Cardiac muscle cell (in vitro differentiated cells and primary cell): ENCODE measurements at regions not wholly inside any gene's neighbourhood (a gene's known extent, or its start where the extent isn't known, plus 50 kb on each side); places are given as distances from the start of the nearest gene placed in this dataset.
A peak's percentile ranks its signal among the peaks of the same experiment; 100 is the strongest.
"Not testable (repeated sequence)": the region's sequence is repeated elsewhere in the genome, so short reads cannot be mapped to it uniquely, and the experiment has no call there.

Source experiments
- DNase-seq, 2 donors: peaks; one replicate each; pipeline versions ENCODE4 v3.0.0 to v3.0.0-alpha.2; 2010 to 2017; ENCODE audit warnings: low read depth in 1 of 2, low spot score in 1 of 2
- H3K27ac ChIP-seq: fragments of 200-600 bp; sonication (generic); 2 replicates; pipeline ENCODE4 v1.5.1; 2016
- H3K27me3 ChIP-seq: fragments of 200-600 bp; sonication (generic); 2 replicates; pipeline ENCODE4 v1.6.0; 2016; ENCODE audit warnings: control low read depth
- H3K36me3 ChIP-seq: fragments of 200-600 bp; sonication (generic); 2 replicates; pipeline ENCODE4 v1.5.1; 2016; ENCODE audit warnings: control low read depth
- H3K4me1 ChIP-seq: fragments of 200-600 bp; sonication (generic); 2 replicates; pipeline ENCODE4 v1.8.1; 2017; ENCODE audit warnings: low read depth, mild to moderate bottlenecking, mixed run types
- H3K4me3 ChIP-seq: fragments of 200-600 bp; sonication (generic); 2 replicates; pipeline ENCODE4 v1.5.1; 2016; ENCODE audit warnings: mild to moderate bottlenecking
- H3K9me3 ChIP-seq: fragments of 200-600 bp; sonication (generic); 2 replicates; pipeline ENCODE4 v1.5.1; 2017; ENCODE audit warnings: low read depth, mild to moderate bottlenecking, control low read depth
- TF ChIP-seq, protein P1 (sequence below): IDR thresholded peaks from 2 replicates; pipeline ENCODE4 v1.5.1; 2012; ENCODE audit warnings: low read depth, mild to moderate bottlenecking, low read length

DNA sequence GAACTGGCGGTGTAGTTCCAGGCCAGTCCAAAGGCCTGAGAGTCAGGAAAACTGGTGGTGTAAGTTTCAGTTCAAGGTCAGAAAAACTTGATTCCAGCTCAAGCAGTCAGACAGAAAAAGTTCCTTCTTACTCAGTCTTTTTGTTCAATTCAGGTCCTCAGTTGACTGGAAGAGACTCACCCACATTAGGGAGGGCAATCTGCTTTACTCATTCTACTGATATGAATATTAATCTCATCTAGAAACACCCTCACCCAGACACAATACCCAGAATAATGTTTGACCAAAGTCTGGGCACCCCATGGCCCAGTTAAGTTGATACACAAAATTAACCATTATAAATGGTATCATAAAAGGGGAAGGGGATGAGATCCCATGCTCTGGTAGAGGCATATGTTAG lies 50.1 kb upstream of the LTA4H start:
- Histone ChIP-seq H3K9me3 (no peaks in the 10 kb centered on the region), H3K4me1 (no peaks in the 10 kb centered on the region), H3K27ac (no peak overlapping the region), H3K27me3 (no peaks in the 10 kb centered on the region), H3K4me3 (no peak overlapping the region), H3K36me3 (no peaks in the 10 kb centered on the region)
- TF ChIP-seq, protein P1, sequence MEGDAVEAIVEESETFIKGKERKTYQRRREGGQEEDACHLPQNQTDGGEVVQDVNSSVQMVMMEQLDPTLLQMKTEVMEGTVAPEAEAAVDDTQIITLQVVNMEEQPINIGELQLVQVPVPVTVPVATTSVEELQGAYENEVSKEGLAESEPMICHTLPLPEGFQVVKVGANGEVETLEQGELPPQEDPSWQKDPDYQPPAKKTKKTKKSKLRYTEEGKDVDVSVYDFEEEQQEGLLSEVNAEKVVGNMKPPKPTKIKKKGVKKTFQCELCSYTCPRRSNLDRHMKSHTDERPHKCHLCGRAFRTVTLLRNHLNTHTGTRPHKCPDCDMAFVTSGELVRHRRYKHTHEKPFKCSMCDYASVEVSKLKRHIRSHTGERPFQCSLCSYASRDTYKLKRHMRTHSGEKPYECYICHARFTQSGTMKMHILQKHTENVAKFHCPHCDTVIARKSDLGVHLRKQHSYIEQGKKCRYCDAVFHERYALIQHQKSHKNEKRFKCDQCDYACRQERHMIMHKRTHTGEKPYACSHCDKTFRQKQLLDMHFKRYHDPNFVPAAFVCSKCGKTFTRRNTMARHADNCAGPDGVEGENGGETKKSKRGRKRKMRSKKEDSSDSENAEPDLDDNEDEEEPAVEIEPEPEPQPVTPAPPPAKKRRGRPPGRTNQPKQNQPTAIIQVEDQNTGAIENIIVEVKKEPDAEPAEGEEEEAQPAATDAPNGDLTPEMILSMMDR = no peak
- DNase-seq = no peak

DNA sequence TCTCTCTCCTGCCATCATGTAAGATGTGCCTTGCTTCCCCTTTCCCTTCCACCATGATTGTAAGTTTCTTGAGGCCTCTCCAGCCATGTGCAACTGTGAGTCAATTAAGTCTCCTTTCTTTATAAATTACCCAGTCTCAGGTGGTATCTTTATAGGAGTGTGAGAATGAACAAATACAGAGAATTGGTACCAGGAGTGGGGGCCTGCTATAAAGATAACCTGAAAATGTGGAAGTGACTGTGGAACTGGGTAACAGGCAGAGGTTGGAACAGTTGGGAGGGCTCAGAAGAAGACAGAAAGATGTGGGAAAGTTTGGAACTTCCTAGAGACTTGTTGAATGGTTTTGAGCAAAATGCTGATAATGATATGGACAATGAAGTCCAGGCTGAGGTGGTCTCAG lies 50.8 kb upstream of the LTA4H start:
- H3K4me1 ChIP-seq, H3K36me3 ChIP-seq, H3K27me3 ChIP-seq, H3K9me3 ChIP-seq, DNase-seq, H3K4me3 ChIP-seq, H3K27ac ChIP-seq: not testable (repeated sequence)

DNA sequence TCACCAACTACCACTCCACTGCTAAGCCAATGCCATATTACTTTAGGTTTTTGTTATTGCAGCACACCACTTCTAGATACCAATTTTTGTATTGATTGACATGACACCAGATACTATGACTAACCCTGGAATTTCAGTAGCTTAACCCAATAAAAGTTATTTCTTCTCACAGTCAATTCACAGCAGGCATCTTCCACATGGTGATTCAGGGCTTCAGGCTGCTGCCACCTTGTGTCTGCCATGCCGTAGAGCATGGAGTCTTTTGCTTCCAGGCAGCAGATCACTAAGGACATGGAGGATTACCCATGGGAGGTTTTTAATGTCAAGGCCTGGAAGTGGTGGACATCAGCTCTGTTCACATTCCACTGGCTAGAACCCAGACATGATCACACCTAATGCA lies 56.4 kb upstream of the LTA4H start:
- H3K4me1 ChIP-seq = no peaks in the 10 kb centered on the region
- TF ChIP-seq, protein P1 = no peak
- H3K27me3 ChIP-seq = no peaks in the 10 kb centered on the region
- no peak overlapping the region for H3K4me3 ChIP-seq
- H3K27ac ChIP-seq = no peak overlapping the region
- no peaks in the 10 kb centered on the region for H3K36me3 ChIP-seq
- no peaks in the 10 kb centered on the region for H3K9me3 ChIP-seq
- DNase-seq = no peak

DNA sequence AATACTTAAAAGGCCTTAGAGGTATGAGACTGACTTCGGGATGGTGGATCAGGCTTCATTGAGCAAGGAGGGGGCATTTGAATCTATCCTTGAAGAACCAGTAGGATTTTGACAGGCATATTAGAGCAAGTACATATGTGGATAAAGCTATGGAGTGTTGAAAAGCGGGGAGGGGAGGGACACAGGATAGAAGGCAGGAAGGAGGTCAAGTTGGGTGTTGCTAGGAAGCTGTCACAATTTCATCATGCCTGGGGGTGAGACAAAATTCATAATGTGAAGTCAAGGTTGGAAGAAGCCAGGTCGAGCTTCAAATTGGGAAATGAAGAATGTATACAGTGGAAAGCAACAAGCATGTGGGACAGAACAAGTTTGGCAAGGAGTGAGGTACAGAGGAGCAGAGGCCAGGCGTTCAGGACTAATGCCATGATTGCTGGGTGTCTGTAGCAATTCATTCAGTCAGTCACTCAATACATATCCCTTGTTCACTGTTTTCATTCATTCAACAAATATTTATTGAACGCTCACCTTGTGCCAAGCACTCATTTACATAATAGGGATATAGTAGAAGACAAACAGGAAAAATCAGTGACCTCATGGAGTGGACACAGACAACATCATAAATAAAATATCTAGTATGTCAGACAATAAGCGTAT lies 58.3 kb upstream of the LTA4H start:
- peak in 1 of 2 donors; percentile 12 for DNase-seq
- TF ChIP-seq, protein P1 = no peak
- no peaks in the 10 kb centered on the region for H3K27me3 ChIP-seq
- H3K9me3 ChIP-seq = no peaks in the 10 kb centered on the region
- no peak overlapping the region for H3K4me3 ChIP-seq
- H3K4me1 ChIP-seq = no peaks in the 10 kb centered on the region
- no peaks in the 10 kb centered on the region for H3K36me3 ChIP-seq
- H3K27ac ChIP-seq = no peak overlapping the region

DNA sequence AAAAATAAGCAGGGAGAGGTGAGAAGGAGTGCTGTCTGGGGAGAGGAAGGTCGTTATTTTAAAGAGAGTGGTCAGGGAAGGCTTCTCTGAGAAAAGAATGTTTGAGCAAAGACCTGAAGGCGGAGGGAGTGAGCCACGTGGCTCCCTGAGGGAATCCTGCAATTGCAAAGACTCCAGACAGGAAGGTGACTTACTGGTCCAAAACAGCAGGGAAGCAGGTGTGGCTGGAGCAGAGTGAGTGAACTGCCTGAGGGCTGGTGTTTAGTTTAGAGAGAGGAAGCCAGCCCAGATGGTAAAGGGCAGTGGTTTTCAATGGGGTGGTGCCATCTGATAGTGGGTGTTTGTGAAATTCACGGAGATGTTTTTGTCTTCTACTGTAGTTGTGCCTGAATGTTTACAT lies 58.8 kb upstream of the LTA4H start:
- Histone ChIP-seq H3K36me3 (no peaks in the 10 kb centered on the region), H3K27me3 (no peaks in the 10 kb centered on the region), H3K27ac (no peak overlapping the region), H3K4me3 (no peak overlapping the region), H3K9me3 (no peaks in the 10 kb centered on the region), H3K4me1 (no peaks in the 10 kb centered on the region)
- TF ChIP-seq, protein P1 = no peak
- DNase-seq = no peak

DNA sequence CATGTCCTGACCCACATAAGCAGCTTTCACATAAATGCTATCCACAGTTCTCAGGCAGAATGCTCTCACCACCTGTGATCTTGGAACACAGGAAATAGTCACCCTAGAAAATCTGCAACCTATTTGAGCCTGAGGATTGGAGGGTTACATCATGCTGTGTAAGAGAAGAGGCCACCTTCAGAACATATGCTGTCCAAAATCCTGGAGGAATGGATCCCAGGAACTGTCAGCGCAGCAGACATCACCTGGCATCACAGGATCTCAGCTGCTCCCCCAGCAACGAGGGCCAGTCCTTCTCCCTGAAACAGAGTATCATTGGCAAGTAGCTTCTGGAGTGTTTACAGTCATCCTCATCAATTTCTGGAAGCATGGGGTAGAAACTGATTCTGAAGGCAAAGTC lies 63.2 kb upstream of the LTA4H start:
- Histone ChIP-seq H3K27ac (no peak overlapping the region), H3K36me3 (no peaks in the 10 kb centered on the region), H3K27me3 (no peaks in the 10 kb centered on the region), H3K9me3 (no peaks in the 10 kb centered on the region), H3K4me3 (no peak overlapping the region), H3K4me1 (no peaks in the 10 kb centered on the region)
- TF ChIP-seq, protein P1 = no peak
- no peak for DNase-seq
